ENCODE measurements at regions not wholly inside any gene's neighbourhood (a gene's known extent, or its start where the extent isn't known, plus 50 kb on each side); places are given as distances from the start of the nearest gene placed in this dataset.

DNA sequence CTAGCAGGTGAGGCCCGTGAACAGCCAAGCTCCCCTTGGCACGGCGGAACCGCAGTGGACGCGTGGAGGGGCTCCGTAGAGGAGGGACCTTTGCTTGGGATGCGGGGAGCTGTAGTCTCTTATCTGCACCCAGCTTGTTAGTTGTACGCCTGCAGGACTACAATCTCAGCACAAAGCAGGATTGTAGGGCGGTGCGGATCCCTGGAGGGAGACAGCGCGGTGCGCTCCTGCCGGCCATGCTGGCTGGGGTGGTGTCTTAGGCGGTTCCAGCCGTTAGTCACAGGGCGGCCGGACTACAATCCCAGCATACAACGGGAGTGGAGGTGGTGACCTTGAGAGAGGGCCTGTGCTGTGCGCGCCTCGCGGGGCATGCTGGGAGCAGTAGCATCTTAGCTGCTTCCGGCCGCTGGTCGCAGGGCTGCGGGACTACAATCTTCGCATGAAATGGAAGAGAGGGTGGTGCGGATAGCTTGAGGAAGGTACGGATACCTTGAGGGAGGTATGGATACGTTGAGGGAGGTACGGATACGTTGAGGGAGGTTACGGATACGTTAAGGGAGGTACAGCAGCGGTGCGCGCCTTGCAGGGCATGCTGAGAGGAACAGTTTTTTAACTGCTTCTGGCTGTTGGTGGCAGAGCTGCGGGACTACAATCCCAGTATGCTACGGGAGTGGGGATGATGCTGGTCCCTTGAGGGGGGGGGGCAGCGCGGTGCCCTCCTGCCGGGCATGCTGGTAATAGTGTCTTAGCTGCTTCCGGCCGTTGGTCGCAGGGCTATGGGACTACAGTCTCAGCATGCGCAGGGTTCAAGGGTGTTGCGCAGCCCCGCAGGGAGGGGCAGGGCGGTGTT is 1419.1 kb downstream of the UQCRFS1 start:
- H3K36me3 Mint-ChIP-seq (ENCODE audit: low read depth), result peaks cover 28% of the 10 kb centered on the region
- DNase-seq, result peak; percentile 97
- H3K27ac Mint-ChIP-seq, result peak overlapping the region; percentile 94
- H3K9me3 Mint-ChIP-seq, result no peaks in the 10 kb centered on the region
- H3K4me1 Mint-ChIP-seq, result peaks cover 20% of the 10 kb centered on the region
- H3K4me3 Mint-ChIP-seq, result peak overlapping the region; percentile 92
- H3K27me3 Mint-ChIP-seq, result no peaks in the 10 kb centered on the region
- intact Hi-C loops (cut with micrococcal nuclease), result loop anchor here (2.0 to 5.0 kb wide), 2 partner anchors 908 to 1419 kb away; partner anchors contain the start of gene UQCRFS1

DNA sequence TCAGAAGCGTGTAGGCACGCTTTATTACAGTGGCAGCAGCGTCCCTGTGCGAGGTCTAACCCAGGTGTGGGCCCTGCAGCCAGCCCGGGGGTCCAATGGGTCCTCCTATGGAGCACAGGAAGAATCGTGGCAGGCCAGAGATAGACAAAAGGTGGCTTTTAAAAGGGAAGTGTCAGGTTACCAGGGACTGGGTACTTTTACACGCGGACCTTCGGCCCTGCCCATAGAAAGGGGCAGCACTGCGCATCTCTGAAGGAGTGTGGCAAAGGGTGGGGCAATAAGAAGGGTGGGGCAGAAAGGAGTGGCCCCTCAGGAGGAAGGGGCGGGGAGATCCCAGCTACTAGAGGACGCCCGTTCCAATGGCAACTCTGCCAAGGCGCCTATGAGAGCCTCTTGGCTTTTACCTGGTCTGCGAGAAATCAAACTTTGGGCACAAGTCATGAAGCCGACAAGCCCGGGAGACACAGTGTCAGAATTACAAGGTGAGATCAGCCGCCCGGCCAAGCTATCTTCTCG is 1419.8 kb downstream of the UQCRFS1 start:
- peak; percentile 92 for DNase-seq
- intact Hi-C loops (cut with micrococcal nuclease), result loop anchor here (2.0 to 5.0 kb wide), 2 partner anchors 909 to 1420 kb away; partner anchors contain the start of gene UQCRFS1

DNA sequence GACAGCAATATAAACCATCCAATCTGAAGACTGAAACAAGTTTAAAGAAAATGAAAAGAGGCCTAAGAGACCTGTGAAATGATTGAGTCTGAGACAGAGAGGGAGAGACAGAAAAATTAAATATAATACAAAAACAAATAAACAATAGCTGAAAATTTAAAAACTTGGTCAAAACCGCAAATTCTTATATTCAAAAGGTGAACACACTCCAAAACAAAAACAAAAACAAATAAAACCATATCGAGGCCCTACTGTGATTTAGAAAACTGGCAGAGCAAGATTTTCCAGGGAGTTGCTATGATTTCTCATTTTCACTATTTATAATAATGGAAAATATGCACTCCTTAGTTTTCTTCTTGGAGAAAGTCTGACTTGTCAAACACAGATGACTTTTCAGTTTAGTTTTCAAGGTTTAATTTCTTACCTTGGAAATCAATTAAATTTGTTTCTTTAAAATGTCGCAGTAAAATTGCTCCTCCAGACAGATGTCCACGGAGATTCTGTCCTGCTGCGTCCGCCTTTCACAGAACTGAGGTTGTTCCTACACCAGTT is 1420.3 kb downstream of the UQCRFS1 start:
- Mint-ChIP-seq H3K4me3 (peak overlapping the region; percentile 92), H3K9me3 (peaks cover 5% of the 10 kb centered on the region), H3K4me1 (peaks cover 20% of the 10 kb centered on the region), H3K27ac (peak overlapping the region; percentile 94), H3K27me3 (no peaks in the 10 kb centered on the region), H3K36me3 (ENCODE audit: low read depth) (peaks cover 26% of the 10 kb centered on the region)
- DNase-seq, result no peak
- intact Hi-C loops (cut with micrococcal nuclease), result loop anchor here (2.0 to 5.0 kb wide), 2 partner anchors 910 to 1420 kb away; partner anchors contain the start of gene UQCRFS1

More for the DNA sequence above, 1419.8 kb downstream of the UQCRFS1 start:
- Mint-ChIP-seq H3K4me1 (peaks cover 20% of the 10 kb centered on the region), H3K4me3 (peak overlapping the region; percentile 92), H3K36me3 (ENCODE audit: low read depth) (peaks cover 27% of the 10 kb centered on the region), H3K27ac (peak overlapping the region; percentile 94), H3K9me3 (peaks cover under 1% of the 10 kb centered on the region), H3K27me3 (no peaks in the 10 kb centered on the region)

DNA sequence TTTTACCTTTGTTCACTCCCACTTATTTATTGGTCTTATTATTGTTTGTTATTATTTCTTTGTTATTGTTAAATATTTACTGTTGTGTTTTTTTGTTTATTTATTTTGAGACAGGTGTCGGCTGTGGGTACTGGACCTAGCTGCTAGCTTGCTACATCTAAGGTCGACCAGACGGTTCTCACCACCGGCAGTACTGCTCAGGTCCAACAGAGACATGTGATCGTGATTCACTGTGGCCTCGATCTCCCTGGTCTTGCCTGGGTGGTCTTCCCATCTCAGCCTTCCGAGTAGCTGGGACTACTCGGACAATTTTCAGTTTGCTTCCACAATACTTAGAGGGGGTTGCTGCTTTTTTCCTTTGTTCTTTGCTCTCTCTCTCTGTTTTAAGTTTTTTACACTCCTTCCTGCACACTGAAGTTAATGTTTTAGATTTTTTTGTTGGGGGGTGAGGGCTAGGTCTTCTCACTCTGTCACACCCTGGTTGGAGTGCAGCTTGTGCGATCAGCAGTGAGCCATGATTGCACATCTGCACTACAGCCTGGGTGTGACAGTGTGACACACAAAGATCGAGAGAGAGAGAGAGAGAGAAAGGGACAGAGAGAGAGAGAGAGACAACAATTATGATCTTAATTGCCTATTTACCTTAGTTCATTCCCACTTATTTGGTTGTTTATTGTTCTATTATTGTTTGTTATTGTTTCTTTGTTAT is 1432.4 kb downstream of the UQCRFS1 start:
- Mint-ChIP-seq H3K4me1 (peaks cover 2% of the 10 kb centered on the region), H3K36me3 (ENCODE audit: low read depth) (peaks cover 41% of the 10 kb centered on the region), H3K4me3 (no peak overlapping the region), H3K27ac (no peak overlapping the region), H3K9me3 (peaks cover 35% of the 10 kb centered on the region), H3K27me3 (no peaks in the 10 kb centered on the region)
- DNase-seq, result no peak
- intact Hi-C loops (cut with micrococcal nuclease), result no loop called here

DNA sequence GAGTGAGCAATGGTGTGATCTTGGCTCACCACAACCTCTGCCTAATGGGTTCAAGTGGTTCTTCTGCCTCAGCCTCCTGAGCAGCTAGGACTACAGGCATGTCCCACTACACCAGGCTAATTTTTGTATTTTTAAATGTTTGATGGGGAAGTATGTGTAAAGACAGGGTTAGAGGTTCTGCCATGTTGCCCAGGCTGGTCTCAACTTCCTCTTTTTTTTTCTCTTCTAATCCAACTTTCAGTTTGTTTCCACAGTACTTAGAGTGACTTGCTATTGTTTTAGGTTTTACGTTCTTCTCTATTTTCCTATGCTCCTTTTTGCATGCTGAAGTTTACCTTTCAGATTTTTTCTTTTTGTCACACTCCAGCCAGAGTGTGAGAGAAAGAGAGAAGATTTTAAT is 1433.0 kb downstream of the UQCRFS1 start:
- peaks cover 45% of the 10 kb centered on the region for H3K36me3 Mint-ChIP-seq (ENCODE audit: low read depth)
- intact Hi-C loops (cut with micrococcal nuclease), result no loop called here
- H3K27ac Mint-ChIP-seq, result no peak overlapping the region
- no peak for DNase-seq
- peaks cover under 1% of the 10 kb centered on the region for H3K4me1 Mint-ChIP-seq
- H3K27me3 Mint-ChIP-seq, result no peaks in the 10 kb centered on the region
- H3K4me3 Mint-ChIP-seq, result no peak overlapping the region
- peaks cover 37% of the 10 kb centered on the region for H3K9me3 Mint-ChIP-seq

DNA sequence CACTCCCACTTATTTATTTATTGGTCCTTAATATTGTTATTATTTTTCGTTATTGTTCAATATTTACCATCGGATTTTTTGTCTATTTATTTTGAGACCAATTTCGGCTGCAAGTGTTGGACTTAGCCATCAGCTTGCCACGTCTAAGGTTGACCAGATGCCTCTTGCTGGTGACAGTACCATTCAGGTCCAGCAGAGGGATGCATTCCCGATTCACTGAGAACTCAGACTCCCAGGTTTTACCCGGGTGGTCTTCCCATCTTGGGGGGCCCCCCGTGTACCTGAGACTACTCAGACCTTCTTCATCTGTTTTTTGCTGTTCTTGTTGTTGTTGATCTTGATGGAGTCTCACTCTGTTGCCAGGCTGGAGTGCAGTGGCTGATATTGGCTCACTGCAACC is 1435.2 kb downstream of the UQCRFS1 start:
- H3K9me3 Mint-ChIP-seq, result peaks cover 50% of the 10 kb centered on the region
- DNase-seq, result peak; percentile 49
- H3K27me3 Mint-ChIP-seq, result no peaks in the 10 kb centered on the region
- peaks cover 54% of the 10 kb centered on the region for H3K36me3 Mint-ChIP-seq (ENCODE audit: low read depth)
- no peaks in the 10 kb centered on the region for H3K4me1 Mint-ChIP-seq
- intact Hi-C loops (cut with micrococcal nuclease), result no loop called here
- no peak overlapping the region for H3K4me3 Mint-ChIP-seq
- H3K27ac Mint-ChIP-seq, result no peak overlapping the region

DNA sequence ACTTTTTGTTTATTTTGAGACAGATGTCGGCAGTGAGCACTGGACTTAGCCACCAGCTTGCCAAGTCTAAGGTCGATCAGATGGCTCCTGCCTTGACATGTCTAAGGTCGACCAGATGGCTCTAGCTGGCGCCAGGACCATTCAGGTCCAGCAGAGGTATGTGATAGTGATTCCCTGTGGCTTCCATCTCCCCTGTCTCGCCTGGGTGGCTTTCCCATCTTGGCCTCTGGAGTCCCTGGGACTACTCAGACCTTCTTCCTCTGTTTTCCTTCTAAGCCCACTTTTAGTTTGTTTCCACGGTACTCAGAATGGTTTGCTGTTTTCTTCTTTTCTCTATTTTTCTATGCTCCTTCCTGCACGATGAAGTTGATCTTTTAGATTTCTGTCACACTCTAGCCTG is 1435.7 kb downstream of the UQCRFS1 start:
- Mint-ChIP-seq H3K4me1 (no peaks in the 10 kb centered on the region), H3K36me3 (ENCODE audit: low read depth) (peaks cover 52% of the 10 kb centered on the region), H3K4me3 (no peak overlapping the region), H3K27me3 (no peaks in the 10 kb centered on the region), H3K27ac (no peak overlapping the region), H3K9me3 (peaks cover 50% of the 10 kb centered on the region)
- intact Hi-C loops (cut with micrococcal nuclease), result no loop called here
- DNase-seq, result no peak

DNA sequence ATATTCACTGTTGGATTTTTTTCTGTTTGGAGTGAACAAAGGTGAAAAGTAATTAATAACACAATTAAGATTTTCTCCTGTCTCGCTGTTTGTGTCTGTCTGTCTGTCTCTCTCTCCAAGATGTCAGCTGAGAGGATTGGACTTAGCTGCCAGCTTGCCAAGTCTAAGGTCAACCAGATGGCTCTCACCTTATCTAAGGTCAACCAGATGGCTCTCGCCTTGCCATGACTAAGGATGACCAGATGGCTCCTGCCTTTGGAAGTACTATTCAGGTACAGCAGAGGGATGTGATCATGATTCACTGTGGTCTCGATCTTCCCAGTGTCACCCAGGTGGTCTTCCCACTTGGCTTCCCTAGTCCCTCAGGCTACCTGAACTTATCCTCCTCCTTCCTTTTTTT is 1436.4 kb downstream of the UQCRFS1 start:
- Mint-ChIP-seq H3K27me3 (no peaks in the 10 kb centered on the region), H3K27ac (no peak overlapping the region), H3K4me3 (no peak overlapping the region), H3K36me3 (ENCODE audit: low read depth) (peaks cover 51% of the 10 kb centered on the region), H3K9me3 (peaks cover 50% of the 10 kb centered on the region), H3K4me1 (no peaks in the 10 kb centered on the region)
- peak; percentile 45 for DNase-seq
- intact Hi-C loops (cut with micrococcal nuclease), result no loop called here

DNA sequence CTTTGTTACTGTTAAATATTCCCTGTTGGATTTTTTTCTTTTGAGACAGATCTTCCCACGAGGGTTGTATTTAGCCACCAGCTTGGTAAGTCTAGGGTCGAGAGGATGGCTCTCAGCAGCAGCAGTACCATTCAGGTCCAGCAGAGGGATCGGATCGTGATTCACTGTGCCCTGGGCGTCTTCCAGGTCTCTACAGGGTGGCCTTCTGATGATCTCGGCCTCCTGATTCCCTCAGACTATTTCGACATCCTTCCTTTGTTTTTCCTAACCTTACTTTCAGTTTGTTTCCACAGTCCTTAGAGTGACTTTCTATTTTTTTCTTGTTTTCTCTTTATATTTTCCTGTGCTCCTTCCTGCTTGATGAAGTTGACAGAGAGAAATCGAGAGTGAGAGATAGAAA is 1436.9 kb downstream of the UQCRFS1 start:
- intact Hi-C loops (cut with micrococcal nuclease), result no loop called here
- Mint-ChIP-seq H3K27ac (no peak overlapping the region), H3K9me3 (peaks cover 50% of the 10 kb centered on the region)

DNA sequence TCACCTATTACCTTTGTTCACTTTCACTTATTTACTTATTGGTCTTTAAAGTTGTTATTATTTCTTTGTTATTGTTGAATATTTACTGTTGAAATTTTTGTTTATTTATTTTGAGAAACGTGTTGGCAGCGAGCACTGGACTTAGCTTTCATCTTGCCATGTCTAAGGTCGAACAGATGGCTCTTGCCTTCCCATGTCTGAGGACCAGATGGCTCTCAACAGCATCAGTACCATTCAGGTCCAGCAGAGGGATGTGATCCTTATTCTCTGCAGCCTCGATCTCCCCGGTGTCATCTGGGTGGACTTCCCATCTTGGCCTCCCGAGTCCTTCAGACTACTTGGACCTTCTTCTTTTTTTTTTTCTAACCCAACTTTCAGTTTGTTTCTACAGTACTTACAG is 1437.6 kb downstream of the UQCRFS1 start:
- peaks cover 47% of the 10 kb centered on the region for H3K9me3 Mint-ChIP-seq
- intact Hi-C loops (cut with micrococcal nuclease), result no loop called here
- peaks cover 48% of the 10 kb centered on the region for H3K36me3 Mint-ChIP-seq (ENCODE audit: low read depth)
- no peaks in the 10 kb centered on the region for H3K27me3 Mint-ChIP-seq
- H3K4me1 Mint-ChIP-seq, result no peaks in the 10 kb centered on the region
- no peak overlapping the region for H3K4me3 Mint-ChIP-seq
- no peak for DNase-seq
- H3K27ac Mint-ChIP-seq, result no peak overlapping the region

More for the DNA sequence above, 1436.9 kb downstream of the UQCRFS1 start:
- no peak overlapping the region for H3K4me3 Mint-ChIP-seq
- H3K36me3 Mint-ChIP-seq (ENCODE audit: low read depth), result peaks cover 51% of the 10 kb centered on the region
- H3K4me1 Mint-ChIP-seq, result no peaks in the 10 kb centered on the region
- DNase-seq, result no peak
- H3K27me3 Mint-ChIP-seq, result no peaks in the 10 kb centered on the region

DNA sequence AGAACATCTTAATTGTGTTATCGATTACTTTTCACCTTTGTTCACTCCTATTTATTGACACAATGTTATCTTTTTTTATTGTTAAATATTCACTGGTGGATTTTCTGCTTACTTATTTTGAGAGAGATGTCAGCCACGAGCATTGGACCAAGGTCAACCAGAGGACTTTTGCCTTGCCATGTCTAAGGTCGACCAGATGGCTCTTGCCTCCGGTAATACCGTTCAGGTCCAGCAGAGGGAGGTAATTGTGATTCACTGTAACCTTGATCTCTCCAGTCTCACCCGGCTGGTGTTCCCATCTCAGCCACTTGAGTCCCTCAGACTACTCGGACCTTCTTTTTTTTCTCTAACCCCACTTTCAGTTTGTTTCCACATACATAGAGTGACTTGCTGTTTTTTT is 1438.1 kb downstream of the UQCRFS1 start:
- Mint-ChIP-seq H3K4me3 (no peak overlapping the region), H3K27ac (no peak overlapping the region), H3K9me3 (peaks cover 52% of the 10 kb centered on the region), H3K36me3 (ENCODE audit: low read depth) (peaks cover 47% of the 10 kb centered on the region), H3K4me1 (no peaks in the 10 kb centered on the region), H3K27me3 (no peaks in the 10 kb centered on the region)
- peak; percentile 75 for DNase-seq
- intact Hi-C loops (cut with micrococcal nuclease), result no loop called here

DNA sequence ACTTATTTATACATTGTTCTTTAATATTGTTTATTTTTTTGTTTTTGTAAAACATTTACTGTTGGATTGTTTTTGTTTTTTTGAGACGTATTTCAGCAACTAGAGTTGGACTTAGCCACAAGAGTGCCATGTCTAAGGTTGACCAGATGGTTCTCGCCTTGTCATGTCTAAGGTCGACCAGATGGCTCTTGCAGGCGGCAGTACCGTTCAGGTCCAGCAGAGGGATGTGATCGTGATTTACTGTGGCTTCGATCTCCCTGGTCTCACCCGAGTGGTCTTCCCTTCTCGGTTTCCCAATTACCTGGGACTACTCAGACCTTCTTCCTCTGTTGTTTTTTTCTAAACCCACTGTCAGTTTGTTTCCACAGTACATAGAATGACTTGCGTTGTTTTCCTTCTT is 1438.6 kb downstream of the UQCRFS1 start:
- no peaks in the 10 kb centered on the region for H3K4me1 Mint-ChIP-seq
- peaks cover 46% of the 10 kb centered on the region for H3K36me3 Mint-ChIP-seq (ENCODE audit: low read depth)
- H3K27ac Mint-ChIP-seq, result no peak overlapping the region
- no peaks in the 10 kb centered on the region for H3K27me3 Mint-ChIP-seq
- peak; percentile 59 for DNase-seq
- peaks cover 53% of the 10 kb centered on the region for H3K9me3 Mint-ChIP-seq
- intact Hi-C loops (cut with micrococcal nuclease), result no loop called here
- no peak overlapping the region for H3K4me3 Mint-ChIP-seq

DNA sequence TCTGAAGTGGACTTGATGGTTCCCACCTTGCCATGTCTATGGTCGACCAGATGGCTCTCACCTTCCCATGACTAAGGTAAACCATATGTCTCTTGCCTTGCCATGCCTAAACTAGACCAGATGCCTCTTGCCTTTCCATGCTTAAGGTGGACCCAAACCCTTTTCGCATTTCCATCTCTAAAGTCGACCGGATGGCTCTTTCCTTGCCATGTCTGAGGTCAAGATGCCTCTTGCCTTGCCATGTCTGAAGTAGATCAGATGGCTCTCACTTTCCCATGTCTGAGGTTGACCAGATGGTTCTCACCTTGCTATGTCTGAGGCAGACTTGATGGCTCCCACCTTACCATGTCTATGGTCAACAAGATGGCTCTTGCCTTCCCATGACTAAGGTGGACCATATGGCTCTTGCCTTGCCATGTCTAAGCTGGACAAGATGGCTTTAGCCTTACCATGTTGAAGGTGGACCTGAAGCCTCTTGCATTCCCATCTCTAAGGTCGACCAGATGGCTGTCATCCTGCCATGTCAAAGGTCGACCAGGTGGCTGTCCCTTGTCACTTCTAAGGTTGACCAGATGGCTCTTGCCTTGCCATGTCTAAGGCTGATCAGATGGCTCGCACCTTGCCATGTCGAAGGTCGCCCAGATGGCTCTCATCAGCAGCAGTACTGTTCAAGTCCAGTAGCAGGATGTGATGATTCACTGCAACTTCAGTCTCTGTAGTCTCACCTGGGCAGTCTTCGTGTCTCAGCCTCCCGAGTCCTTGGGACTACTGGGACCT is 1439.4 kb downstream of the UQCRFS1 start:
- Mint-ChIP-seq H3K27ac (no peak overlapping the region), H3K4me1 (no peaks in the 10 kb centered on the region), H3K9me3 (peaks cover 49% of the 10 kb centered on the region), H3K27me3 (no peaks in the 10 kb centered on the region), H3K4me3 (no peak overlapping the region), H3K36me3 (ENCODE audit: low read depth) (peaks cover 39% of the 10 kb centered on the region)
- intact Hi-C loops (cut with micrococcal nuclease), result no loop called here
- DNase-seq, result no peak

All from activated CD4-positive, alpha-beta T cell treated with anti-CD3 and anti-CD28 coated beads, Interleukin-2, amount 10 ng/mL, durations not matched to agents 24 days and 14 days (primary cell).